PC-3 (cell line): ENCODE measurements at regions not wholly inside any gene's neighbourhood (a gene's known extent, or its start where the extent isn't known, plus 50 kb on each side); places are given as distances from the start of the nearest gene placed in this dataset.

Experiments
- ATAC-seq: fragments of 200-7000 bp; cut with Tn5 transposase; 2 replicates; pipeline ENCODE4 v1.9.1; 2020; ENCODE audit warnings: mild to moderate bottlenecking, moderate library complexity
- BruUV-seq: library from RNA; stranded (reverse); fragments of 400-500 nt; replicated peaks from 2 replicates; lab custom pipeline; 2021; lab: Mats Ljungman, UMichigan
- CTCF ChIA-PET: fragments of 300-600 bp; sonication (Branson Sonifier 250); formaldehyde crosslinking; loops from one replicate; lab custom pipeline; 2022; ENCODE audit warnings: antibody characterized with exemption; lab: Charles Lee
- POLR2A ChIA-PET: fragments of 300-600 bp; sonication (Branson Sonifier 250); formaldehyde crosslinking; loops from one replicate; lab custom pipeline; 2022; ENCODE audit warnings: antibody characterized with exemption; ENCODE audit not compliant: unreplicated experiment; lab: Charles Lee
- DNase-seq: peaks from one replicate; pipeline ENCODE4 v3.0.0-alpha.2; 2015
- H2AFZ ChIP-seq: fragments of 300-600 bp; sonication (generic); 2 replicates; pipeline ENCODE4 v1.6.0; 2016; ENCODE audit warnings: antibody characterized with exemption, low read length
- H3F3A ChIP-seq: fragments of 300-600 bp; sonication (generic); one replicate; pipeline ENCODE4 v1.6.0; 2017; ENCODE audit warnings: antibody characterized with exemption, low read length, control low read depth, mild to moderate bottlenecking; ENCODE audit not compliant: unreplicated experiment
- H3K27ac ChIP-seq: fragments of 300-600 bp; sonication (generic); 2 replicates; pipeline ENCODE4 v1.5.1; 2016; ENCODE audit warnings: mild to moderate bottlenecking, low read length
- H3K27me3 ChIP-seq: fragments of 300-600 bp; sonication (generic); 2 replicates; pipeline ENCODE4 v1.6.1; 2016; ENCODE audit warnings: low read length, mixed read lengths
- H3K36me3 ChIP-seq: fragments of 300-600 bp; sonication (generic); 2 replicates; pipeline ENCODE4 v1.6.1; 2016; ENCODE audit warnings: low read depth, mixed run types, low read length, mixed read lengths
- H3K4me1 ChIP-seq: fragments of 300-600 bp; sonication (generic); 2 replicates; pipeline ENCODE4 v1.5.1; 2016; ENCODE audit warnings: low read length; ENCODE audit not compliant: insufficient read depth
- H3K4me2 ChIP-seq: fragments of 300-600 bp; sonication (generic); 2 replicates; pipeline ENCODE4 v1.6.0; 2016; ENCODE audit warnings: low read length
- H3K4me3 ChIP-seq: fragments of 300-600 bp; sonication (generic); 2 replicates; pipeline ENCODE4 v1.5.1; 2016; ENCODE audit warnings: mild to moderate bottlenecking, low read length, mixed read lengths
- H3K79me2 ChIP-seq: fragments of 300-600 bp; sonication (generic); 2 replicates; pipeline ENCODE4 v1.6.1; 2017; ENCODE audit warnings: low read length, mixed read lengths
- H3K9ac ChIP-seq: fragments of 300-600 bp; sonication (generic); 2 replicates; pipeline ENCODE4 v1.6.0; 2016; ENCODE audit warnings: mild to moderate bottlenecking, low read length
- H3K9me2 ChIP-seq: fragments of 300-600 bp; sonication (generic); replicated peaks from 2 replicates; pipeline ENCODE4 v1.6.1; 2016; ENCODE audit warnings: mixed run types, low read length, mixed read lengths
- H3K9me3 ChIP-seq: fragments of 300-600 bp; sonication (generic); 2 replicates; pipeline ENCODE4 v1.6.1; 2016; ENCODE audit warnings: low read length, mixed read lengths
- H4K20me1 ChIP-seq: fragments of 300-600 bp; sonication (generic); 2 replicates; pipeline ENCODE4 v1.6.1; 2016; ENCODE audit warnings: low read length, mixed read lengths
- EZH2 ChIP-seq: fragments of 300-600 bp; sonication (generic); IDR thresholded peaks from one replicate; pipeline ENCODE4 v1.6.1; 2017; ENCODE audit warnings: antibody characterized with exemption, mild to moderate bottlenecking, low read length; ENCODE audit not compliant: unreplicated experiment
- EZH2phosphoT487 ChIP-seq: fragments of 300-600 bp; sonication (generic); IDR thresholded peaks from 2 replicates; pipeline ENCODE4 v1.6.1; 2018; ENCODE audit warnings: mild to moderate bottlenecking, antibody characterized with exemption, low read length, borderline replicate concordance
- intact Hi-C: fragments of 100-400 bp; cut with micrococcal nuclease; formaldehyde crosslinking; loops from 2 replicates; pipeline ENCODE4 v1.9.0; 2023
- TF ChIP-seq, protein P1 (sequence below): fragments of 300-600 bp; sonication (generic); conservative IDR thresholded peaks from 2 replicates; pipeline ENCODE4 v1.5.1; 2017; ENCODE audit warnings: antibody characterized with exemption, low read depth, mild to moderate bottlenecking, low read length

DNA sequence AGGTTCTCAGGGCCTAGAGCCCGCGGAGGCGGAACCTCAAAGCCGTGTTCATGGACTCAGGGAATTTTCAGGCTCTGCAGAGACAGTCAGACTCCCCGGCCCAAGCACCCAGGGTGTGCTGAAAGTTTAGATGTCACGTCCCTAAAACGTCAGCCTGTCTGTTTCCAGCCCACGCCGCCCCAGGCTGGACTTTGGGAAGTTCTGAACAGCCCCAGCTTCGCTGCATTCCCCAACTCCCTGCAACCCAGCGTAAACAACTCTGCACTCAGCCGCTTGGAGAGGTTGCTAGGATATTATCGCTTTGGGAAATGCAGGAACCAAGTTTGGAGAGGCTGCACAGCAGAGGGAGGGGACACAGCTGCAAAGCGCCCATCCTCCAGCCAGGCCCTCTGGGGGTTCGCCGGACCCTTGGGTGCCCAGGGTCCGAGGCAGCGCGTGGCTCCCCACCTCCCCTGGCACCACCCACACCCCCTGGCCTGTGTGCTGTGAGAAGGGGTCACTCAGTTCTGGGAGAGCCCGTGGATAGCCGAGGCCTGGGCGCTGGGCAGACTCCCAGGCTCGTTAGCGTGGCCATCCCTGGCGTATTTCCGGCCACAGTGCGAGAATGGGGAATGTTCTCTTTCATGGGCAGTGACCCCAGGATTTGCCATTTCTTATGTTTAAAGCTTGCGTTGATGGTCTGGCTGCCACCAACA lies 120.5 kb upstream of the FGF3 start:
- H3K9me2 ChIP-seq = no peaks in the 10 kb centered on the region
- BruUV-seq = no TSS peak
- no peak overlapping the region for H3K27ac ChIP-seq
- intact Hi-C loops = loop anchor here (10.0 kb wide), 1 partner anchor 255 kb away; no protein-coding TSS in a partner anchor
- H3K4me1 ChIP-seq = 0 out of 2 replicates have a peak, but pooled peaks cover 2% of the 10 kb centered on the region
- ChIA-PET POLR2A (no interaction called here), CTCF (no interaction called here)
- H3K4me3 ChIP-seq = no peak overlapping the region
- ATAC-seq (no peak), DNase-seq (no peak)
- no peaks in the 10 kb centered on the region for H3K79me2 ChIP-seq
- no peak overlapping the region for H2AFZ ChIP-seq
- H3K9ac ChIP-seq = no peak overlapping the region
- H4K20me1 ChIP-seq = no peaks in the 10 kb centered on the region
- H3K27me3 ChIP-seq = no peaks in the 10 kb centered on the region
- no peaks in the 10 kb centered on the region for H3F3A ChIP-seq
- TF ChIP-seq EZH2 (no peak), EZH2phosphoT487 (no peak)
- TF ChIP-seq, protein P1, sequence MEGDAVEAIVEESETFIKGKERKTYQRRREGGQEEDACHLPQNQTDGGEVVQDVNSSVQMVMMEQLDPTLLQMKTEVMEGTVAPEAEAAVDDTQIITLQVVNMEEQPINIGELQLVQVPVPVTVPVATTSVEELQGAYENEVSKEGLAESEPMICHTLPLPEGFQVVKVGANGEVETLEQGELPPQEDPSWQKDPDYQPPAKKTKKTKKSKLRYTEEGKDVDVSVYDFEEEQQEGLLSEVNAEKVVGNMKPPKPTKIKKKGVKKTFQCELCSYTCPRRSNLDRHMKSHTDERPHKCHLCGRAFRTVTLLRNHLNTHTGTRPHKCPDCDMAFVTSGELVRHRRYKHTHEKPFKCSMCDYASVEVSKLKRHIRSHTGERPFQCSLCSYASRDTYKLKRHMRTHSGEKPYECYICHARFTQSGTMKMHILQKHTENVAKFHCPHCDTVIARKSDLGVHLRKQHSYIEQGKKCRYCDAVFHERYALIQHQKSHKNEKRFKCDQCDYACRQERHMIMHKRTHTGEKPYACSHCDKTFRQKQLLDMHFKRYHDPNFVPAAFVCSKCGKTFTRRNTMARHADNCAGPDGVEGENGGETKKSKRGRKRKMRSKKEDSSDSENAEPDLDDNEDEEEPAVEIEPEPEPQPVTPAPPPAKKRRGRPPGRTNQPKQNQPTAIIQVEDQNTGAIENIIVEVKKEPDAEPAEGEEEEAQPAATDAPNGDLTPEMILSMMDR = no peak
- no peak overlapping the region for H3K4me2 ChIP-seq
- H3K9me3 ChIP-seq = no peaks in the 10 kb centered on the region
- no peaks in the 10 kb centered on the region for H3K36me3 ChIP-seq

GRCh38 chr11:69940246-69940610 lies 121.0 kb upstream of the FGF3 start:
- intact Hi-C loops = loop anchor here (10.0 kb wide), 1 partner anchor 255 kb away; no protein-coding TSS in a partner anchor
- ChIA-PET POLR2A (no interaction called here), CTCF (no interaction called here)
- Histone ChIP-seq H3K36me3 (no peaks in the 10 kb centered on the region), H3K9me3 (no peaks in the 10 kb centered on the region), H3K4me2 (no peak overlapping the region), H3K27ac (no peak overlapping the region), H3K79me2 (no peaks in the 10 kb centered on the region), H3K4me1 (0 out of 2 replicates have a peak, but pooled peaks cover 2% of the 10 kb centered on the region), H4K20me1 (no peaks in the 10 kb centered on the region), H3K4me3 (no peak overlapping the region), H3K9ac (no peak overlapping the region), H3K9me2 (no peaks in the 10 kb centered on the region), H2AFZ (no peak overlapping the region), H3K27me3 (no peaks in the 10 kb centered on the region), H3F3A (no peaks in the 10 kb centered on the region)
- no TSS peak for BruUV-seq
- TF ChIP-seq EZH2phosphoT487 (no peak), EZH2 (no peak)
- TF ChIP-seq, protein P1 = no peak
- DNase-seq (no peak), ATAC-seq (no peak)
